ENCODE measurements at regions not wholly inside any gene's neighbourhood (a gene's known extent, or its start where the extent isn't known, plus 50 kb on each side); places are given as distances from the start of the nearest gene placed in this dataset.

- Histone ChIP-seq H3K27ac (ENCODE audit: low read length) (no peak overlapping the region), H3K4me2 (ENCODE audit: low read length) (no peak overlapping the region), H3K27me3 (ENCODE audit: insufficient read depth, low read depth, low read length) (no peaks in the 10 kb centered on the region), H3K79me2 (replicated peaks; ENCODE audit: insufficient read depth, low read length) (no peaks in the 10 kb centered on the region), H3K9ac (ENCODE audit: low read length) (no peak overlapping the region), H3K9me2 (ENCODE audit: insufficient read depth, low read length) (no peaks in the 10 kb centered on the region), H2AFZ (ENCODE audit: low read depth, low read length) (no peak overlapping the region), H3F3A (ENCODE audit: insufficient read depth, low read length, poor library complexity, severe bottlenecking) (no peaks in the 10 kb centered on the region), H3K36me3 (ENCODE audit: insufficient read depth, low read length) (no peaks in the 10 kb centered on the region), H4K20me1 (ENCODE audit: insufficient read depth) (no peaks in the 10 kb centered on the region), H3K9me3 (ENCODE audit: low read length) (no peaks in the 10 kb centered on the region), H3K4me3 (ENCODE audit: low read length) (no peak overlapping the region)
- TF ChIP-seq POLR2AphosphoS5 (IDR thresholded peaks at IDR 0.05) (no peak), EP300 (conservative IDR thresholded peaks at IDR 0.05; ENCODE audit: poor library complexity, severe bottlenecking) (no peak), MXI1 (conservative IDR thresholded peaks at IDR 0.05; ENCODE audit: poor library complexity, severe bottlenecking) (no peak), SMC3 (conservative IDR thresholded peaks at IDR 0.05; ENCODE audit: poor library complexity) (no peak), RAD21 (conservative IDR thresholded peaks at IDR 0.05) (no peak), TAF1 (IDR thresholded peaks at IDR 0.05; ENCODE audit: low read depth) (no peak), EZH2 (IDR thresholded peaks at IDR 0.05; ENCODE audit: borderline replicate concordance, insufficient read depth, low read length, poor library complexity, severe bottlenecking) (no peak)
- TF ChIP-seq, protein P1, sequence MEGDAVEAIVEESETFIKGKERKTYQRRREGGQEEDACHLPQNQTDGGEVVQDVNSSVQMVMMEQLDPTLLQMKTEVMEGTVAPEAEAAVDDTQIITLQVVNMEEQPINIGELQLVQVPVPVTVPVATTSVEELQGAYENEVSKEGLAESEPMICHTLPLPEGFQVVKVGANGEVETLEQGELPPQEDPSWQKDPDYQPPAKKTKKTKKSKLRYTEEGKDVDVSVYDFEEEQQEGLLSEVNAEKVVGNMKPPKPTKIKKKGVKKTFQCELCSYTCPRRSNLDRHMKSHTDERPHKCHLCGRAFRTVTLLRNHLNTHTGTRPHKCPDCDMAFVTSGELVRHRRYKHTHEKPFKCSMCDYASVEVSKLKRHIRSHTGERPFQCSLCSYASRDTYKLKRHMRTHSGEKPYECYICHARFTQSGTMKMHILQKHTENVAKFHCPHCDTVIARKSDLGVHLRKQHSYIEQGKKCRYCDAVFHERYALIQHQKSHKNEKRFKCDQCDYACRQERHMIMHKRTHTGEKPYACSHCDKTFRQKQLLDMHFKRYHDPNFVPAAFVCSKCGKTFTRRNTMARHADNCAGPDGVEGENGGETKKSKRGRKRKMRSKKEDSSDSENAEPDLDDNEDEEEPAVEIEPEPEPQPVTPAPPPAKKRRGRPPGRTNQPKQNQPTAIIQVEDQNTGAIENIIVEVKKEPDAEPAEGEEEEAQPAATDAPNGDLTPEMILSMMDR (IDR thresholded peaks at IDR 0.05; ENCODE audit: poor library complexity, severe bottlenecking), result no peak
- TF ChIP-seq, protein P2, sequence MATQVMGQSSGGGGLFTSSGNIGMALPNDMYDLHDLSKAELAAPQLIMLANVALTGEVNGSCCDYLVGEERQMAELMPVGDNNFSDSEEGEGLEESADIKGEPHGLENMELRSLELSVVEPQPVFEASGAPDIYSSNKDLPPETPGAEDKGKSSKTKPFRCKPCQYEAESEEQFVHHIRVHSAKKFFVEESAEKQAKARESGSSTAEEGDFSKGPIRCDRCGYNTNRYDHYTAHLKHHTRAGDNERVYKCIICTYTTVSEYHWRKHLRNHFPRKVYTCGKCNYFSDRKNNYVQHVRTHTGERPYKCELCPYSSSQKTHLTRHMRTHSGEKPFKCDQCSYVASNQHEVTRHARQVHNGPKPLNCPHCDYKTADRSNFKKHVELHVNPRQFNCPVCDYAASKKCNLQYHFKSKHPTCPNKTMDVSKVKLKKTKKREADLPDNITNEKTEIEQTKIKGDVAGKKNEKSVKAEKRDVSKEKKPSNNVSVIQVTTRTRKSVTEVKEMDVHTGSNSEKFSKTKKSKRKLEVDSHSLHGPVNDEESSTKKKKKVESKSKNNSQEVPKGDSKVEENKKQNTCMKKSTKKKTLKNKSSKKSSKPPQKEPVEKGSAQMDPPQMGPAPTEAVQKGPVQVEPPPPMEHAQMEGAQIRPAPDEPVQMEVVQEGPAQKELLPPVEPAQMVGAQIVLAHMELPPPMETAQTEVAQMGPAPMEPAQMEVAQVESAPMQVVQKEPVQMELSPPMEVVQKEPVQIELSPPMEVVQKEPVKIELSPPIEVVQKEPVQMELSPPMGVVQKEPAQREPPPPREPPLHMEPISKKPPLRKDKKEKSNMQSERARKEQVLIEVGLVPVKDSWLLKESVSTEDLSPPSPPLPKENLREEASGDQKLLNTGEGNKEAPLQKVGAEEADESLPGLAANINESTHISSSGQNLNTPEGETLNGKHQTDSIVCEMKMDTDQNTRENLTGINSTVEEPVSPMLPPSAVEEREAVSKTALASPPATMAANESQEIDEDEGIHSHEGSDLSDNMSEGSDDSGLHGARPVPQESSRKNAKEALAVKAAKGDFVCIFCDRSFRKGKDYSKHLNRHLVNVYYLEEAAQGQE (IDR thresholded peaks at IDR 0.05; ENCODE audit: borderline replicate concordance), result no peak
Measured at GRCh38 chr15:39498629-39499028, 82.2 kb upstream of the THBS1 start.

- Histone ChIP-seq H3K27me3 (ENCODE audit: insufficient read depth, low read depth, low read length) (no peaks in the 10 kb centered on the region), H3K4me2 (ENCODE audit: low read length) (no peak overlapping the region), H3K27ac (ENCODE audit: low read length) (no peak overlapping the region), H3K9me2 (ENCODE audit: insufficient read depth, low read length) (no peaks in the 10 kb centered on the region), H2AFZ (ENCODE audit: low read depth, low read length) (no peak overlapping the region), H3K9ac (ENCODE audit: low read length) (no peak overlapping the region), H3K36me3 (ENCODE audit: insufficient read depth, low read length) (no peaks in the 10 kb centered on the region), H4K20me1 (ENCODE audit: insufficient read depth) (no peaks in the 10 kb centered on the region), H3K9me3 (ENCODE audit: low read length) (no peaks in the 10 kb centered on the region), H3K4me3 (ENCODE audit: low read length) (no peak overlapping the region), H3K79me2 (replicated peaks; ENCODE audit: insufficient read depth, low read length) (no peaks in the 10 kb centered on the region), H3F3A (ENCODE audit: insufficient read depth, low read length, poor library complexity, severe bottlenecking) (no peaks in the 10 kb centered on the region)
- TF ChIP-seq EZH2 (IDR thresholded peaks at IDR 0.05; ENCODE audit: borderline replicate concordance, insufficient read depth, low read length, poor library complexity, severe bottlenecking) (no peak), RAD21 (conservative IDR thresholded peaks at IDR 0.05) (no peak), MXI1 (conservative IDR thresholded peaks at IDR 0.05; ENCODE audit: poor library complexity, severe bottlenecking) (no peak), SMC3 (conservative IDR thresholded peaks at IDR 0.05; ENCODE audit: poor library complexity) (no peak)
- TF ChIP-seq, protein P2 (IDR thresholded peaks at IDR 0.05; ENCODE audit: borderline replicate concordance), result no peak
Measured at GRCh38 chr15:39499042-39499441, 81.8 kb upstream of the THBS1 start.
